Fibroblast of lung (primary cell): ENCODE measurements at regions not wholly inside any gene's neighbourhood (a gene's known extent, or its start where the extent isn't known, plus 50 kb on each side); places are given as distances from the start of the nearest gene placed in this dataset.

Source experiments
- DNase-seq, 2 donors: peaks; one replicate each; pipeline versions ENCODE4 v3.0.0 to v3.0.0-alpha.2; 2010; ENCODE audit warnings: low read depth in 2 of 2
- H2AFZ ChIP-seq: 2 replicates; pipeline ENCODE4 v1.5.1; 2012; ENCODE audit warnings: low read length, control low read depth, inconsistent platforms
- H3K27ac ChIP-seq: 2 replicates; pipeline ENCODE4 v1.5.1; 2011; ENCODE audit warnings: low read length, control low read depth; ENCODE audit not compliant: insufficient read depth
- H3K27me3 ChIP-seq: 2 replicates; pipeline ENCODE4 v1.5.1; 2011; ENCODE audit warnings: mild to moderate bottlenecking, low read length; ENCODE audit not compliant: control insufficient read depth, insufficient read depth
- H3K36me3 ChIP-seq: 2 replicates; pipeline ENCODE4 v1.5.1; 2011; ENCODE audit warnings: low read length; ENCODE audit not compliant: control insufficient read depth, insufficient read depth
- H3K4me1 ChIP-seq: 2 replicates; pipeline ENCODE4 v1.5.1; 2011; ENCODE audit warnings: low read length; ENCODE audit not compliant: control insufficient read depth, insufficient read depth; ENCODE audit errors: extremely low read depth
- H3K4me2 ChIP-seq: 2 replicates; pipeline ENCODE4 v1.5.1; 2011; ENCODE audit warnings: low read length, control low read depth; ENCODE audit not compliant: insufficient read depth; ENCODE audit errors: extremely low read depth
- H3K4me3 ChIP-seq, 4 experiments: fragments of 200-600 bp in 1 of 4; sonication (generic) in 1 of 4; replicated peaks in 1 of 4; 2 replicates each; pipeline ENCODE4 v1.5.1; 2011 to 2016; ENCODE audit warnings: low read length in 4 of 4, low read depth in 3 of 4, mild to moderate bottlenecking in 3 of 4, control low read depth in 2 of 4, inconsistent platforms in 1 of 4, mixed read lengths in 1 of 4; ENCODE audit not compliant: insufficient read depth in 1 of 4; ENCODE audit errors: control extremely low read depth in 1 of 4
- H3K79me2 ChIP-seq: 2 replicates; pipeline ENCODE4 v1.5.1; 2012; ENCODE audit warnings: mild to moderate bottlenecking, low read length, inconsistent platforms; ENCODE audit not compliant: control insufficient read depth, insufficient read depth
- H3K9ac ChIP-seq: 2 replicates; pipeline ENCODE4 v1.5.1; 2011; ENCODE audit warnings: mild to moderate bottlenecking, low read length, control low read depth; ENCODE audit not compliant: insufficient read depth
- H3K9me3 ChIP-seq: 2 replicates; pipeline ENCODE4 v1.5.1; 2012; ENCODE audit warnings: low read depth, low read length; ENCODE audit not compliant: control insufficient read depth, insufficient read depth
- H4K20me1 ChIP-seq: 2 replicates; pipeline ENCODE4 v1.5.1; 2011; ENCODE audit warnings: low read length; ENCODE audit not compliant: control insufficient read depth, insufficient read depth; ENCODE audit errors: extremely low read depth
- CTCF ChIP-seq, 2 donors: IDR thresholded peaks in 1 of 2; conservative IDR thresholded peaks in 1 of 2; 1 replicate in 1 of 2; 2 replicates in 1 of 2; pipeline ENCODE4 v1.5.1; 2011 to 2012; ENCODE audit warnings: low read length in 2 of 2, control low read depth in 1 of 2, inconsistent platforms in 1 of 2, low read depth in 1 of 2, mild to moderate bottlenecking in 1 of 2
- EZH2 ChIP-seq: IDR thresholded peaks from 2 replicates; pipeline ENCODE4 v1.5.1; 2012; ENCODE audit warnings: low read length, control low read depth, mild to moderate bottlenecking; ENCODE audit errors: missing control alignments

GRCh38 chr17:69783865-69784264, 291.2 kb upstream of the KCNJ16 start:
- H4K20me1 ChIP-seq = no peaks in the 10 kb centered on the region
- H2AFZ ChIP-seq = no peak overlapping the region
- TF ChIP-seq CTCF (conservative IDR thresholded peaks at IDR 0.05 in 1 of 2, IDR thresholded peaks at IDR 0.05 in 1 of 2; ENCODE audit: low read depth in 1 of 2, low read length in 2 of 2) (no peak), EZH2 (no peak)
- no peak overlapping the region for H3K27ac ChIP-seq
- H3K4me3 ChIP-seq = no peak overlapping the region
- DNase-seq = no peak
- H3K9ac ChIP-seq = no peak overlapping the region
- no peaks in the 10 kb centered on the region for H3K27me3 ChIP-seq
- no peaks in the 10 kb centered on the region for H3K9me3 ChIP-seq
- no peaks in the 10 kb centered on the region for H3K4me1 ChIP-seq
- H3K79me2 ChIP-seq = no peaks in the 10 kb centered on the region
- no peaks in the 10 kb centered on the region for H3K36me3 ChIP-seq
- no peak overlapping the region for H3K4me2 ChIP-seq

- H3K79me2 ChIP-seq = no peaks in the 10 kb centered on the region
These were observed 286.1 kb upstream of the KCNJ16 start for GRCh38 chr17:69788957-69789356.

GRCh38 chr17:69796078-69796477, 278.9 kb upstream of the KCNJ16 start:
- Histone ChIP-seq H4K20me1 (no peaks in the 10 kb centered on the region), H3K27me3 (no peaks in the 10 kb centered on the region), H3K9ac (no peak overlapping the region), H3K27ac (no peak overlapping the region), H3K4me3 (no peak overlapping the region), H3K9me3 (no peaks in the 10 kb centered on the region), H3K79me2 (no peaks in the 10 kb centered on the region), H3K4me1 (no peaks in the 10 kb centered on the region), H2AFZ (no peak overlapping the region), H3K4me2 (no peak overlapping the region), H3K36me3 (no peaks in the 10 kb centered on the region)
- no peak for DNase-seq
- TF ChIP-seq CTCF (conservative IDR thresholded peaks at IDR 0.05 in 1 of 2, IDR thresholded peaks at IDR 0.05 in 1 of 2; ENCODE audit: low read depth in 1 of 2, low read length in 2 of 2) (no peak), EZH2 (no peak)

More at GRCh38 chr17:69788957-69789356, 286.1 kb upstream of the KCNJ16 start:
- H3K27me3 ChIP-seq = no peaks in the 10 kb centered on the region
- no peaks in the 10 kb centered on the region for H3K9me3 ChIP-seq
- H4K20me1 ChIP-seq = no peaks in the 10 kb centered on the region
- no peak overlapping the region for H3K9ac ChIP-seq
- H3K4me3 ChIP-seq = no peak overlapping the region
- TF ChIP-seq CTCF (conservative IDR thresholded peaks at IDR 0.05 in 1 of 2, IDR thresholded peaks at IDR 0.05 in 1 of 2; ENCODE audit: low read depth in 1 of 2, low read length in 2 of 2) (no peak), EZH2 (no peak)
- no peak overlapping the region for H2AFZ ChIP-seq
- no peak for DNase-seq
- no peaks in the 10 kb centered on the region for H3K36me3 ChIP-seq
- no peak overlapping the region for H3K4me2 ChIP-seq
- H3K27ac ChIP-seq = no peak overlapping the region
- H3K4me1 ChIP-seq = no peaks in the 10 kb centered on the region
